Adrenal gland (tissue), 9 donors: ENCODE measurements at regions not wholly inside any gene's neighbourhood (a gene's known extent, or its start where the extent isn't known, plus 50 kb on each side); places are given as distances from the start of the nearest gene placed in this dataset.
"Not testable (repeated sequence)": the region's sequence is repeated elsewhere in the genome, so short reads cannot be mapped to it uniquely, and the experiment has no call there.

Experiments
- DNase-seq, 7 donors: peaks; one replicate each; pipeline ENCODE4 v3.0.0-alpha.2; 2019 to 2020
- H3K27ac ChIP-seq, 5 donors: fragments of 200-600 bp; sonication (generic) in 4 of 5; 1 replicate in 3 of 5; 2 replicates in 2 of 5; pipeline versions ENCODE4 v1.5.1 to v1.8.0; 2016 to 2020; ENCODE audit warnings: mild to moderate bottlenecking in 1 of 5
- H3K27me3 ChIP-seq: fragments of 200-600 bp; 2 replicates; pipeline ENCODE4 v1.8.0; 2021
- H3K36me3 ChIP-seq, 2 donors: fragments of 200-600 bp; replicated peaks in 1 of 2; 1 replicate in 1 of 2; 2 replicates in 1 of 2; pipeline versions ENCODE4 v1.5.1 to v1.8.0; 2018 to 2022
- H3K4me1 ChIP-seq, 2 donors: fragments of 200-600 bp; replicated peaks in 1 of 2; 1 replicate in 1 of 2; 2 replicates in 1 of 2; pipeline versions ENCODE4 v1.5.1 to v1.8.0; 2018 to 2021
- H3K4me3 ChIP-seq, 4 donors: fragments of 200-600 bp; sonication (generic) in 3 of 4; one replicate each; pipeline ENCODE4 v1.5.1; 2016 to 2018
- H3K9me3 ChIP-seq, 3 donors: fragments of 200-600 bp; sonication (generic) in 1 of 3; replicated peaks in 1 of 3; 1 replicate in 2 of 3; 2 replicates in 1 of 3; pipeline versions ENCODE4 v1.5.1 to v1.8.0; 2016 to 2021
- POLR2A ChIP-seq, 2 donors: fragments of 450-650 bp; IDR thresholded peaks; one replicate each; pipeline ENCODE4 v1.6.1; 2017; ENCODE audit warnings: antibody characterized with exemption in 2 of 2, mild to moderate bottlenecking in 2 of 2, moderate library complexity in 1 of 2
- WGBS, 4 donors: extraction: QIAGEN DNeasy Blood & Tissue Kit in 2 of 4; methylation state at CpG; one replicate each; pipeline versions ENCODE4 v1.1.5 to v1.1.7; 2013 to 2017; 5-methylcytosine and 5-hydroxymethylcytosine counted together
- intact Hi-C, 2 donors: fragments of 100-400 bp; cut with DNase I; formaldehyde crosslinking; loops; one replicate each; pipeline versions ENCODE4 v1.14.1 to v1.15.0; 2022 to 2023
- TF ChIP-seq, protein P1 (sequence below), 6 experiments: fragments of 450-650 bp in 4 of 6; fragments of 200-600 bp in 2 of 6; sonication (generic) in 1 of 6; IDR thresholded peaks; 1 replicate in 5 of 6; 2 replicates in 1 of 6; pipeline versions ENCODE4 v1.5.1 to v1.8.0; 2016 to 2021; ENCODE audit warnings: antibody characterized with exemption in 6 of 6, mild to moderate bottlenecking in 2 of 6, moderate library complexity in 1 of 6
- donor health status: healthy with polysubstance abuse.
- donor health status: Bipolar disorder and iron deficiency.
- donor health status: DM: yes; HTN: yes; CAD: no.
- donor health status: DM: no; HTN: no; CAD: no.
- donor health status: DM: no; HTN: no; CAD: no.

DNA sequence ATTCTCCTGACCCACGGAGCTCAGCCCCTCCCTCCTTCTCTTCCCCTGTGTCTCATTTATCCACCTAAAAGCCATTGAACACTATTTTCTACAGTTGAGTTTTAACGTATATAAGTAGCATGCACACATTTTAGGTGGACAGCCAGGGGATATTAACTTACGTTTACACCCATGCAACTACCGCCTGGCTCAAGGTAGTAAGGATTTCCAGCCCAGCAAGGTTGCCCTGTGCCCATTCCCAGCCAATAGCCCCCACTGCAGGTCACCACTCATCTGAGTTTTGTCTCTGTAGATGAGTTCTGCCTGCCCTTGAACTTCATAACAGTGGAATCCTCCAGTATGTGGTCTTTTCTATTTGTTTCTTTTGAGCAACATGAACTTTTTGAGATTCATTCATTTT lies 65.4 kb downstream of the SMIM38 start:
- intact Hi-C loops: no loop called here
- no peaks in the 10 kb centered on the region for H3K27me3 ChIP-seq
- H3K4me3 ChIP-seq: no peak overlapping the region
- no peaks in the 10 kb centered on the region for H3K4me1 ChIP-seq
- H3K27ac ChIP-seq: no peak overlapping the region
- TF ChIP-seq, protein P1, sequence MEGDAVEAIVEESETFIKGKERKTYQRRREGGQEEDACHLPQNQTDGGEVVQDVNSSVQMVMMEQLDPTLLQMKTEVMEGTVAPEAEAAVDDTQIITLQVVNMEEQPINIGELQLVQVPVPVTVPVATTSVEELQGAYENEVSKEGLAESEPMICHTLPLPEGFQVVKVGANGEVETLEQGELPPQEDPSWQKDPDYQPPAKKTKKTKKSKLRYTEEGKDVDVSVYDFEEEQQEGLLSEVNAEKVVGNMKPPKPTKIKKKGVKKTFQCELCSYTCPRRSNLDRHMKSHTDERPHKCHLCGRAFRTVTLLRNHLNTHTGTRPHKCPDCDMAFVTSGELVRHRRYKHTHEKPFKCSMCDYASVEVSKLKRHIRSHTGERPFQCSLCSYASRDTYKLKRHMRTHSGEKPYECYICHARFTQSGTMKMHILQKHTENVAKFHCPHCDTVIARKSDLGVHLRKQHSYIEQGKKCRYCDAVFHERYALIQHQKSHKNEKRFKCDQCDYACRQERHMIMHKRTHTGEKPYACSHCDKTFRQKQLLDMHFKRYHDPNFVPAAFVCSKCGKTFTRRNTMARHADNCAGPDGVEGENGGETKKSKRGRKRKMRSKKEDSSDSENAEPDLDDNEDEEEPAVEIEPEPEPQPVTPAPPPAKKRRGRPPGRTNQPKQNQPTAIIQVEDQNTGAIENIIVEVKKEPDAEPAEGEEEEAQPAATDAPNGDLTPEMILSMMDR (IDR thresholded peaks at IDR 0.05): no peak
- no peak for TF ChIP-seq POLR2A (IDR thresholded peaks at IDR 0.05)
- 67 to 84% (median 76%) methylated on average over 4 of the region's 4 CpGs for WGBS, 4 donors
- H3K9me3 ChIP-seq: peaks cover 0 to 4% (median 0%) of the 10 kb centered on the region in 3 donors
- no peaks in the 10 kb centered on the region for H3K36me3 ChIP-seq
- DNase-seq: peak in 1 of 7 donors; percentile 3

- H3K36me3 ChIP-seq, H3K9me3 ChIP-seq, H3K4me1 ChIP-seq, H3K27me3 ChIP-seq, H3K4me3 ChIP-seq, intact Hi-C loops, H3K27ac ChIP-seq: not testable (repeated sequence)
- peak in 2 of 7 donors; percentile 2 to 24 for DNase-seq
- WGBS, 4 donors: 74 to 80% (median 75%) methylated on average over 7 to 8 of the region's 8 CpGs
Measured at GRCh38 chr11:69221636-69222035, 65.9 kb downstream of the SMIM38 start.

DNA sequence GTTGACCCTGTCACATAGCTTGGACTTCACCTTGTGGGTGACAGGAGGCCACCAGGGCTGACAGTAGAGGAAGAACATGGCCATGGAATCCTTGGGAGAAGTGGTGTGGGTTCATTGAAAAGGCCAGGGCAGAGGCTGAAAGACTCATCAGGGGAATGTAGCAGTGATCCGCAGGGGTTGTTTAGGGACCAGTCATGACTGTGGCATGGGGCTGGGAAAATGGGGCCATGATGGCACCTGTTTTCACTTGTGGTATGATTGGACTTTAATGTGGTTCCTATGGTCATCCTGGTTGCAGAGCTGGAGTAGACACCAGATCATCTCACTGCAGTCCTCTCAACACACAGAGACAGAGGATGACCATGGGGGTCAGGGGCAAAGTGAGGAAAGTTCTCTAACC lies 66.7 kb upstream of the MYEOV start:
- peak in 2 of 7 donors; percentile 5 to 17 for DNase-seq
- TF ChIP-seq, protein P1 (IDR thresholded peaks at IDR 0.05): no peak
- no peak for TF ChIP-seq POLR2A (IDR thresholded peaks at IDR 0.05)
- Histone ChIP-seq H3K9me3 (peaks cover 0 to 4% (median 0%) of the 10 kb centered on the region in 3 donors), H3K36me3 (no peaks in the 10 kb centered on the region), H3K4me3 (no peak overlapping the region), H3K27me3 (peaks cover 5% of the 10 kb centered on the region), H3K27ac (no peak overlapping the region), H3K4me1 (no peaks in the 10 kb centered on the region)
- intact Hi-C loops: no loop called here
- 94 to 100% (median 99%) methylated on average over 1 of the region's 1 CpG for WGBS, 4 donors

DNA sequence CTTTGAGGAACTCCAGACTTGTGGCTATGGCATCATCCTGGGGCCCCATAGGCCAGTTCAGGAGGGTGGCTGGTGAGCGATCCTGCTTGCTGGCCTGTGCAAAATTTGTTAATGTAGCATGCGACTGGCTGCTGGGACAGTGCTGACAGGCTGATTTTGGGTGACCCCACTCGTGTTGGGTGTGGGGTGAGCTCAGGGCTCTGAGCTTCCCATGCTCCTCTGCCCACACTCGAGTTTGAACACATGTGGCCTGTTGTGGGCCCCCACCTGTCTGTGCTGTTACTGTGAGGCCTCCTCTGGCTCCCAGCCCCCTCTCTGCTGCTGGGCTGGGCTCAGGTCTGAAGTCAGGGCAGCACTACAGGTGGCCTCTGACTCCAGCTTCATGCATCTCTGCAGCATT lies 64.4 kb upstream of the MYEOV start:
- 74 to 89% (median 85%) methylated on average over 3 to 4 of the region's 4 CpGs; no CpG with 5 or more reads in 1 of the 4 donors for WGBS, 4 donors
- TF ChIP-seq, protein P1 (IDR thresholded peaks at IDR 0.05): no peak
- TF ChIP-seq POLR2A (IDR thresholded peaks at IDR 0.05): no peak
- no peak overlapping the region for H3K4me3 ChIP-seq
- H3K4me1 ChIP-seq: no peaks in the 10 kb centered on the region
- intact Hi-C loops: no loop called here
- no peaks in the 10 kb centered on the region for H3K36me3 ChIP-seq
- peaks cover 0 to 3% (median 0%) of the 10 kb centered on the region in 3 donors for H3K9me3 ChIP-seq
- H3K27me3 ChIP-seq: peaks cover 5% of the 10 kb centered on the region
- peak in 3 of 7 donors; percentile 5 to 29 (median 11) for DNase-seq
- no peak overlapping the region for H3K27ac ChIP-seq

DNA sequence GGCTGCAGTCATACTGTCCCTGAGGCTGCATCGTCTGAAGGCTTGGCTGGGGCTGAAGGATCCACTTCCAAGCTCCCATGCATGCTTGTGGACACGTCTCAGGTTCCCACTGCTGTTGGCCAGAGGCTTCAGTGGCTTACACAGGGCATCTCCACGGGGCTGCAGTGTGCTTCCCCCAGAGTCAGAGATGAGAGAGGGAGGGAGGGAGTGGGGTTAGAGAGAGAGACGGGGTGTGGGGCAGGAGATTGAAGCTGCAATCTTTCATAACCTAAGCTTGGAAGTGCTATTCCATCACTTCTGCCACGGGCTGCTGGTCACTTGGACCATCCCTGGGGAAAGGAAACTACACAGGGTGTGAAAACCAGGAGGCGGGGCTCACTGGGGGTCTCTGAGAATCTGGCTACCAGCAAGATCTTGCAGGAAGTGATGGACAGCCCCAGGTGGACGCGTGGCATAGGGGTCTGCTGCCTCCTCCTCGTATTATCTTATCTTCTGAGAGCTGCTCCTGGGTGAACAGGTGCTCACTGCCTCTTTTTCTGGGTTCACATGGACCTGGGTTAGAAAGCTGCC lies 63.0 kb upstream of the MYEOV start:
- Histone ChIP-seq H3K4me1 (no peaks in the 10 kb centered on the region), H3K9me3 (no peaks in the 10 kb centered on the region), H3K27ac (no peak overlapping the region), H3K36me3 (no peaks in the 10 kb centered on the region), H3K27me3 (peaks cover 5% of the 10 kb centered on the region), H3K4me3 (no peak overlapping the region)
- peak in 2 of 7 donors; percentile 6 to 25 for DNase-seq
- TF ChIP-seq, protein P1 (IDR thresholded peaks at IDR 0.05): no peak
- TF ChIP-seq POLR2A (IDR thresholded peaks at IDR 0.05): no peak
- WGBS, 4 donors: 75 to 84% (median 77%) methylated on average over 8 to 9 of the region's 9 CpGs
- intact Hi-C loops: no loop called here
